A673 (cell line): ENCODE measurements at regions not wholly inside any gene's neighbourhood (a gene's known extent, or its start where the extent isn't known, plus 50 kb on each side); places are given as distances from the start of the nearest gene placed in this dataset.

ENCODE experiments used
- BruUV-seq: library from RNA; stranded (reverse); fragments of 400-500 nt; replicated peaks from 2 replicates; lab custom pipeline; 2021; lab: Mats Ljungman, UMichigan
- CTCF ChIA-PET: fragments of 300-600 bp; sonication (Branson Sonifier 250); formaldehyde crosslinking; loops from one replicate; lab custom pipeline; 2022; ENCODE audit warnings: antibody characterized with exemption; lab: Charles Lee
- POLR2A ChIA-PET: fragments of 300-600 bp; sonication (Branson Sonifier 250); formaldehyde crosslinking; loops from one replicate; lab custom pipeline; 2022; ENCODE audit warnings: antibody characterized with exemption; ENCODE audit not compliant: low non-redundant PET; lab: Charles Lee
- DNase-seq: peaks from one replicate; pipeline ENCODE4 v3.0.0-alpha.2; 2015; ENCODE audit warnings: low spot score
- H3K27ac ChIP-seq: fragments of 200-600 bp; sonication (generic); 2 replicates; pipeline ENCODE4 v1.5.1; 2016; ENCODE audit warnings: mixed run types, low read depth, mild to moderate bottlenecking, mixed read lengths, antibody characterized with exemption, low read length; ENCODE audit not compliant: poor library complexity, severe bottlenecking
- H3K27me3 ChIP-seq: fragments of 200-600 bp; sonication (generic); replicated peaks from 2 replicates; pipeline ENCODE4 v1.6.1; 2017; ENCODE audit warnings: mixed run types, low read depth, mild to moderate bottlenecking, mixed read lengths, antibody characterized with exemption, low read length; ENCODE audit not compliant: insufficient read depth, poor library complexity
- H3K36me3 ChIP-seq: fragments of 200-600 bp; sonication (generic); 2 replicates; pipeline ENCODE4 v1.6.1; 2016; ENCODE audit warnings: mixed run types, mild to moderate bottlenecking, mixed read lengths, antibody characterized with exemption, low read length; ENCODE audit not compliant: insufficient read depth, poor library complexity, severe bottlenecking
- H3K4me1 ChIP-seq: fragments of 200-600 bp; sonication (generic); 2 replicates; pipeline ENCODE4 v1.6.1; 2017; ENCODE audit warnings: mixed run types, mild to moderate bottlenecking, mixed read lengths, antibody characterized with exemption, low read length; ENCODE audit not compliant: insufficient read depth, poor library complexity, severe bottlenecking
- H3K4me3 ChIP-seq: fragments of 200-600 bp; sonication (generic); 2 replicates; pipeline ENCODE4 v1.5.1; 2016; ENCODE audit warnings: low read depth, mixed run types, mild to moderate bottlenecking, mixed read lengths, low read length; ENCODE audit not compliant: poor library complexity, severe bottlenecking
- H3K9me3 ChIP-seq: fragments of 200-600 bp; sonication (generic); 2 replicates; pipeline ENCODE4 v1.6.1; 2016; ENCODE audit warnings: mixed run types, low read depth, mild to moderate bottlenecking, mixed read lengths, antibody characterized with exemption, low read length; ENCODE audit not compliant: poor library complexity, severe bottlenecking
- EZH2 ChIP-seq: fragments of 200-600 bp; sonication (generic); IDR thresholded peaks from 2 replicates; pipeline ENCODE4 v1.6.1; 2017; ENCODE audit warnings: borderline replicate concordance, low read depth, mild to moderate bottlenecking, mixed read lengths, antibody characterized with exemption, low read length; ENCODE audit not compliant: poor library complexity, severe bottlenecking
- intact Hi-C: fragments of 100-400 bp; cut with micrococcal nuclease; formaldehyde crosslinking; loops from one replicate; pipeline ENCODE4 v1.10.0; 2022; ENCODE audit not compliant: unreplicated experiment
- TF ChIP-seq, protein P1 (sequence below): fragments of 300-800, 200-600 bp; sonication (generic); conservative IDR thresholded peaks from 2 replicates; pipeline ENCODE4 v1.5.1; 2017; ENCODE audit warnings: low read depth, mild to moderate bottlenecking, antibody characterized with exemption, low read length, moderate library complexity, mixed read lengths

DNA sequence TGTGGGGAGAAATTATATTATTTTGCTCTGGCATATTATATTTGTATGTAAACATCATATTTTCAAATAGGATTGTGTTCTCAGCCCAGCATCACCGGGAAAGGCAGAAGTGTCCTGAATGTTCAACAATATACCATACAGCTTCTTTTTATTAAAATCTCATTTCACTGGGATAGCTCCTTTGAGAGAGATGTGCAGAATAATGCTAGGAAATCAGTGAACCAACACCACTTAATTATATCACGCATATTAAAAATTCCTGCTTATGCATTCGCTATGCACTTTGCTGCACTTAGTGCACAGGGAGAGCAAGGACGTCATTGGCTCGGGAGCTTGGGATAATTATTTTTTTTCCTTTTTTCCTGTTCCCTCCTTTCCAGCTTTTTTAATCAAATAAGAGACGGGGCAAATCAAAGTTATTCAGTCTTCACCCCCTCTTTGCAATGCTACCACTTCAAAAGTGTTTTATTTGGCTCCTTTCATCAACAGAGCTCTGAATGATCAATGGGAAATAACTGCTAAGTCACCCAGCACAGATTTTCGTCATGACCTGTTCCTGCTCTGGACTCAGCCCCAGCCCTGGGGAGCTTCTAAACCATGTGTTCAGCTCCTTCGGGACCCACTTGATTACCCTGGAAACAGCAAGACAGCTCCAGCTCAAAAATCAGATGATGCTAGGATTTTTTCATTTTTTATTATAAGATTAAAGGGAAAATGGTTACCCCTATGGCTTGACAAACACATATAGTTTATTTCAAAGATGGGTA is 165.5 kb upstream of the DUSP10 start:
- no peak overlapping the region for H3K4me3 ChIP-seq
- no peaks in the 10 kb centered on the region for H3K4me1 ChIP-seq
- BruUV-seq: no TSS peak
- ChIA-PET CTCF (no interaction called here), POLR2A (no interaction called here)
- H3K27me3 ChIP-seq: no peaks in the 10 kb centered on the region
- no peaks in the 10 kb centered on the region for H3K36me3 ChIP-seq
- H3K9me3 ChIP-seq: no peaks in the 10 kb centered on the region
- TF ChIP-seq, protein P1, sequence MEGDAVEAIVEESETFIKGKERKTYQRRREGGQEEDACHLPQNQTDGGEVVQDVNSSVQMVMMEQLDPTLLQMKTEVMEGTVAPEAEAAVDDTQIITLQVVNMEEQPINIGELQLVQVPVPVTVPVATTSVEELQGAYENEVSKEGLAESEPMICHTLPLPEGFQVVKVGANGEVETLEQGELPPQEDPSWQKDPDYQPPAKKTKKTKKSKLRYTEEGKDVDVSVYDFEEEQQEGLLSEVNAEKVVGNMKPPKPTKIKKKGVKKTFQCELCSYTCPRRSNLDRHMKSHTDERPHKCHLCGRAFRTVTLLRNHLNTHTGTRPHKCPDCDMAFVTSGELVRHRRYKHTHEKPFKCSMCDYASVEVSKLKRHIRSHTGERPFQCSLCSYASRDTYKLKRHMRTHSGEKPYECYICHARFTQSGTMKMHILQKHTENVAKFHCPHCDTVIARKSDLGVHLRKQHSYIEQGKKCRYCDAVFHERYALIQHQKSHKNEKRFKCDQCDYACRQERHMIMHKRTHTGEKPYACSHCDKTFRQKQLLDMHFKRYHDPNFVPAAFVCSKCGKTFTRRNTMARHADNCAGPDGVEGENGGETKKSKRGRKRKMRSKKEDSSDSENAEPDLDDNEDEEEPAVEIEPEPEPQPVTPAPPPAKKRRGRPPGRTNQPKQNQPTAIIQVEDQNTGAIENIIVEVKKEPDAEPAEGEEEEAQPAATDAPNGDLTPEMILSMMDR: no peak
- no peak overlapping the region for H3K27ac ChIP-seq
- intact Hi-C loops: no loop called here
- no peak for DNase-seq

DNA sequence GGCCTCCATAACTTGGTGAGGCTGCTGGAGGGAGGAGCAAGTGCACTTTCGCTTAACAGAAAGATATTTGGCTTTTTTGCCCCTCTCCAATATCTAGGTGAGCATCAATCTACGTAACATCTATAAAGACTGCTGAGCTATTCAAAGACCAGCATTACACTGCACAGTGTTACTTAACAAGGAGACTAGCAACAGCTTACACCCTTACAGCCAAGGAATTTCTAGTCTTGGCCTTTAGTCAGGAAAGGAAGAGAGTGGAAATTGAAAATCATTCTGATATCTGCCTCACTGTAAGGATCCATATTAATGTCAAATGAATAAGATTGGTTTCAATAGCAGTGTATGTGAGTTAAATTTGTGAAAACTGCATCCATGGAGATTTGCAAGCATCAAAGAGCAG is 163.9 kb upstream of the DUSP10 start:
- CTCF ChIA-PET: no interaction called here

DNA sequence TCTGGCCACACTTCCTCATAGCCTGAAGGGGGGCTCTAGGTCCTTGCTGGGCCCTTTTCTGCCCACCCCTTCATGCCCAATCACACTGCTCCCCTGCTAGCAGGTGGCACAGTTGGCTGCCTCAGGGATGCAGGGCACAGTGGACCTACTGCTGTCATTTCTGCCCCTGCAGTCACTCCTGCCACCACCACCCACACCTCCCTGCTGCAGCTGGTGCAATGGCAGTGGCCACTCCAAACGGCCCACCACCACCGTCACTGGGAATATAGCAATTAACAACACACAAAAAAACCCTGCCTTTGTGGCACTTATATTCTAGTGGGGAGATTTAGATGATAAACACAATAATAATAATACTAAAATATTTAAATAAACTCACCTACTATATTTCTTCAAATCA is 162.4 kb upstream of the DUSP10 start:
- POLR2A ChIA-PET: no interaction called here
- TF ChIP-seq, protein P1: no peak
- no peak for TF ChIP-seq EZH2
- CTCF ChIA-PET: no interaction called here
- intact Hi-C loops: no loop called here
- no peak overlapping the region for H3K4me3 ChIP-seq
- H3K36me3 ChIP-seq: no peaks in the 10 kb centered on the region
- H3K4me1 ChIP-seq: no peaks in the 10 kb centered on the region
- H3K9me3 ChIP-seq: no peaks in the 10 kb centered on the region
- H3K27ac ChIP-seq: no peak overlapping the region
- H3K27me3 ChIP-seq: no peaks in the 10 kb centered on the region
- BruUV-seq: no TSS peak
- DNase-seq: no peak

More for the DNA sequence above, 163.9 kb upstream of the DUSP10 start:
- Histone ChIP-seq H3K9me3 (no peaks in the 10 kb centered on the region), H3K4me1 (no peaks in the 10 kb centered on the region), H3K27ac (no peak overlapping the region), H3K27me3 (no peaks in the 10 kb centered on the region), H3K4me3 (no peak overlapping the region), H3K36me3 (no peaks in the 10 kb centered on the region)
- intact Hi-C loops: no loop called here
- TF ChIP-seq EZH2: no peak
- TF ChIP-seq, protein P1: no peak
- POLR2A ChIA-PET: no interaction called here
- BruUV-seq: no TSS peak
- no peak for DNase-seq
